C4-2B (cell line): ENCODE measurements at regions not wholly inside any gene's neighbourhood (a gene's known extent, or its start where the extent isn't known, plus 50 kb on each side); places are given as distances from the start of the nearest gene placed in this dataset.
"Not testable (repeated sequence)": the region's sequence is repeated elsewhere in the genome, so short reads cannot be mapped to it uniquely, and the experiment has no call there.

Experiments used
- H3K27ac ChIP-seq: fragments of 450-650 bp; 2 replicates; pipeline ENCODE4 v1.5.1; 2017
- ZFX ChIP-seq: fragments of 450-650 bp; IDR thresholded peaks from 2 replicates; pipeline ENCODE4 v1.6.1; 2017
- TF ChIP-seq, protein P1 (sequence below): fragments of 450-650 bp; conservative IDR thresholded peaks from 2 replicates; pipeline ENCODE4 v1.5.1; 2017; ENCODE audit warnings: mild to moderate bottlenecking

DNA sequence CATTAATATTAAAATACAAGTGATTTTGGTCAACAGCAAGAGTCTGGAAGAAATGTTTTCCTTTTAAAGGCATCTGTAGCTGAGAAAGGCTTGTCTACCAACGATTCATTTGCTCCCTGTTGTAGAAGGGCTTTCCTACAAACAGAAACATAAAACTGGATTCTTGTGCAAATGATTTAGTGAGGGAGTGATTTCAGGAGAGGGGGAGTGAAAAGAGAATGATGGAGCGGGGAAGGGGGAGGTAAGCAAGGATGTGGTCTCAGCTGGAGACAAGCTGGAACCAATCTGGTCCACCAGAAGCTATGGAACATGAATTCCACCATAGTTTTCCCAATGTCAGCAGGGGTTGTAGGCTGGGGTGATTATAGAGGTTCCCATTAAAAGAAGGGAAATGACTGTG, 196.3 kb downstream of the FBXO4 start:
- H3K27ac ChIP-seq = no peak overlapping the region
- TF ChIP-seq, protein P1, sequence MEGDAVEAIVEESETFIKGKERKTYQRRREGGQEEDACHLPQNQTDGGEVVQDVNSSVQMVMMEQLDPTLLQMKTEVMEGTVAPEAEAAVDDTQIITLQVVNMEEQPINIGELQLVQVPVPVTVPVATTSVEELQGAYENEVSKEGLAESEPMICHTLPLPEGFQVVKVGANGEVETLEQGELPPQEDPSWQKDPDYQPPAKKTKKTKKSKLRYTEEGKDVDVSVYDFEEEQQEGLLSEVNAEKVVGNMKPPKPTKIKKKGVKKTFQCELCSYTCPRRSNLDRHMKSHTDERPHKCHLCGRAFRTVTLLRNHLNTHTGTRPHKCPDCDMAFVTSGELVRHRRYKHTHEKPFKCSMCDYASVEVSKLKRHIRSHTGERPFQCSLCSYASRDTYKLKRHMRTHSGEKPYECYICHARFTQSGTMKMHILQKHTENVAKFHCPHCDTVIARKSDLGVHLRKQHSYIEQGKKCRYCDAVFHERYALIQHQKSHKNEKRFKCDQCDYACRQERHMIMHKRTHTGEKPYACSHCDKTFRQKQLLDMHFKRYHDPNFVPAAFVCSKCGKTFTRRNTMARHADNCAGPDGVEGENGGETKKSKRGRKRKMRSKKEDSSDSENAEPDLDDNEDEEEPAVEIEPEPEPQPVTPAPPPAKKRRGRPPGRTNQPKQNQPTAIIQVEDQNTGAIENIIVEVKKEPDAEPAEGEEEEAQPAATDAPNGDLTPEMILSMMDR = no peak
- no peak for TF ChIP-seq ZFX

DNA sequence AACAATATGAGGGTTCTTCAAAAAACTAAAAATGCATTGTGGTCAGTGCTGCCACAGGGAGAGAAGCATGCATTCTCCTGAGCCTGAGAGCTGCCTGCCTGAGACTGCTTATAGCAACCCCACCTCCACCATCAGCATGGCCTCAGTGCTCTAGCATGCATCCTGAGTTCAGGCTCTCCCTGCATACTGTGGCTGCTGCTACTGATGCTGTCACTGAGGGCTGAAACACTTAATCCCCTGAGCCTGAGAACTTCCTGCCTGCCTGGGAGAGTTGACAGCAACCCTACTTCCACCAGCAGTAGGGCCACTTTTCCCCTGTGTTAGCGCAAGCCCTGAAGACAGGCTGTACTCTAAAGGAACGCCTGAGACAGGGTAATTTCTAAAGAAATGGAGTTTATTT, 206.0 kb downstream of the FBXO4 start:
- TF ChIP-seq, protein P1 = no peak
- TF ChIP-seq ZFX = no peak
- H3K27ac ChIP-seq = no peak overlapping the region

DNA sequence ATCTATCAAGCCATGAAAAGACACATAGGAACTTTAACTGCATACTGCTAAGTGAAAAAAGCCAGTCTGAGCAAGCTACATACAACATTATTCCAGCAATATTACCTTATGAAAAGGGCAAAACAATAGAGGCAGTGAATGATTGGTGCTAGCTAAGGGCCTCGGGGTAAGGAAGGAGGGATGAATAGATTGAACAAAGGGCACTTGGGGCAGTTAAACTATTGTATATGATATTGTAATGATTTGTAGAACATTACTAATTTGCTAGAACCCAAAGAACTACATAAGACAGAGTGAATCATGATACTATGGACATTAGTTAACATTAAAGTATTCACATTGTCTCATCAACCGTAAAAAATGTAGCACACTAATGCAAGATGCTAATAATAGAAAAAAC, 218.3 kb downstream of the FBXO4 start:
- no peak overlapping the region for H3K27ac ChIP-seq
- TF ChIP-seq ZFX = no peak
- TF ChIP-seq, protein P1 = no peak

DNA sequence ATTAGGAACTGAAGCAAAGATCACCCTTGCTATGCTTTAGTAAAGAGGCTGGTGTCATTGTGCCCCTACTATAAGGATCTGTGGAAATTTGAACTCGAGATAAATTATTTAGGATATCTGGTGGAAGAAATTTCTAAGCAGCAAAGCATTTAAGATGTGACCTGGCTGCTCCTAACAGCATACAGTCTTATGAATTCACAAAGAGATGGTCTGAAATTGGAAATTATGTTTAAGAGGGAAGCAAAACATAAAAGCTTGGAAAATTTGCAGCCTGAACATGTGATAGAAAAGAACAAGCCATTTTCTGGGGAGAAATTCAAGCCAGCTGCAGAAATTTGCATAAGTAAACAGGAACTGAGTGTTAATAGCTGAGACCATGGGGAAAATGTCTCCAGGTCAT, 223.7 kb downstream of the FBXO4 start:
- TF ChIP-seq, protein P1 = no peak
- no peak for TF ChIP-seq ZFX
- no peak overlapping the region for H3K27ac ChIP-seq

DNA sequence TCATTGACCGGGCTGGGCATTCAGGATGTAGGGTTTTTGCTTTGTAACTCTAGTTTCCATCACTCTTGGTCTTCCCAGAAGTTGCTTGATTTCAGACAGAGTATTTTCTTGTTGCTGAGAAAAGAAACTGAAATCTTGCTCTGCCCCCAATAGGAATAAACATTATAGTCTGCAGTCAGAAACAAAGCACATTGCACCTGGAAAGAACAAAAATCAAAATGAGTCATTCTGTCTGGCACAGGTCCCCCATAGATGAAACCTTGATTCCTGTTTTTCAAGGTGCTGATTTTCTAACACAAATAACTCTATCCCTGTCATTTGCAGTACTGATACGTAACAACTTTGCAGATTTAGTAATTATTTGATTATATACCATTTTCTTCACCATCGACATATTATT, 232.1 kb downstream of the FBXO4 start:
- TF ChIP-seq, protein P1 = no peak
- no peak for TF ChIP-seq ZFX
- no peak overlapping the region for H3K27ac ChIP-seq

DNA sequence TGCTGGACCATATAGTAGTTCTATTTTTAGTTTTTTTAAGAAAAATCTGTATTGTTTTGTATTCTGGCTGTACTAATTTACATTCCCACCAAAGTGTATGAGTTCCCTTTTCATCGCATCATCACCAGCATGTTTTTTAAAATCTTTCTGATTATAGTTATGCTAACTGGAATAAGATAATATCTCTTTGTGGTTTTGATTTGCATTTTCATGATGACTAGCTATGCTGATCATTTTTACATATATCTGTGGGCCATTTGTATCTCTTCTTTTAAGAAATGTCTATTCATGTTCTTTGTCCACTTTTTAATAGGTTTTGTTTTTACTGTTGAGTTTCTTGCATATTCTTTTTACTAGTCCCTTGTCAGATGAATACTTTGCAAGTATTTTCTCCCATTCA, 238.0 kb downstream of the FBXO4 start:
- no peak for TF ChIP-seq ZFX
- TF ChIP-seq, protein P1 = no peak
- H3K27ac ChIP-seq = no peak overlapping the region

DNA sequence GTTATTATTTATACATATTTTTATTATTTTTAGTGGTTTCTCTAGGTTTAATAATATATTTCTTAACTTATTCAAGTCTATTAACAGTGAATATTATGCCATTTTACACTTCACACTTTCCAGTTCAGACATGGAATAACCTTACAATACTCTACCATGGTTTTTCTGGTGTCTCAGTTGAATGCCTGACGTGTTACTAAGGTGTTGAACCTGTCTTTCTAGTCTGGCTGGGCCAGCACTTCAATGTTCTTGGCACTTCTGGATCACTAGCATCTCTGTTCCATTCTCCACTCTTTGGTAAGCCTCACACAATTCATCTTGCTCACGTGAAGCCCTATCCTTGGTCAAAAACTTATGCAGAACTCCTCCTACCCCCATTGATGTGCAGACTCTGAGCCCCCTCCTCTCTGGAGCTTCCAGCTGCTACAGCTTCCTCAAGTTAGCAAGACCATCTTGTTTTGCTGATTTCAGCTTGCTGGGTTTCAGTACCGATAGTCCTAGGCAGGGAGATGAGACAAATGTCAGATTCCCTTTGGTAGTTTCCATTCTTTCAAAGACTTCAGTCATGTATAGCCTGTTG, 243.1 kb downstream of the FBXO4 start:
- TF ChIP-seq ZFX = no peak
- TF ChIP-seq, protein P1 = no peak

DNA sequence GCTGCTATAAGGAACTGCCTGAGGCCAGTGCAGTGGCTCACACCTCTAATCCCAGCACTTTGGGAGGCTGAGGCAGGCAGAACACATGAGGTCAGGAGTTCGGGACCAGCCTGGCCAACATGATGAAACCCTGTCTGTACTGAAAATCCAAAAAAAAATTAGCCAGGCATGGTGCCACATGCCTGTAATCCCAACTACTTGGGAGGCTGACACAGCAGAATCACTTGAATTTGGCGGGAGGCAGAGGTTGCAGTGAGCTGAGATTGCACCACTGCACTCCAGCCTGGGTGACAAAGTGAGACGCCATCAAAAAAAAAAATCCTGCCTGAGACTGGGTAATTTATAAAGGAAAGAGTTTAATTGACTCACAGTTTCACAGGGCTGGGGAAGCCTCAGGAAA, 247.1 kb upstream of the GHR start:
- H3K27ac ChIP-seq = not testable (repeated sequence)

More for the DNA sequence above, 243.1 kb downstream of the FBXO4 start:
- no peak overlapping the region for H3K27ac ChIP-seq

DNA sequence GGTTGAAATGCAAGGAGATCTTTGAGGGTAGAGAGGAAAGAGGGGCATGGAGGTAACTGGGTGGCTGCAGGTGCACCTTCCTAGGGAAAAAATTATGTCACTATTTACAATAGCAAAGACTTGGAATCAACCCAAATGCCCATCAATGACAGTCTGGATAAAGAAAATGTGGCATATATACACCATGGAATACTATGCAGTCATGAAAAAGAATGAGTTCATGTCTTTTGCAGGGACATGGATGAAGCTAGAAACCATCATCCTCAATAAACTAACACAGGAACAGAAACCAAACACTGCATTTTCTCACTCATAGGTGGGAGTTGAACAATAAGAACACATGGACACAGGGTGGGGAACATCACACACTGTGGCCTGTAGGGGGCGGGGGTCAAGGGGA, 243.4 kb upstream of the GHR start:
- H3K27ac ChIP-seq = not testable (repeated sequence)
